CD4-positive, alpha-beta T cell (primary cell): ENCODE measurements at regions not wholly inside any gene's neighbourhood (a gene's known extent, or its start where the extent isn't known, plus 50 kb on each side); places are given as distances from the start of the nearest gene placed in this dataset.
A peak's percentile ranks its signal among the peaks of the same experiment; 100 is the strongest.

Source experiments
- ATAC-seq: fragments of 200-7000 bp; cut with Tn5 transposase; one replicate; pipeline ENCODE4 v1.10.0; 2022; ENCODE audit warnings: mild to moderate bottlenecking; ENCODE audit not compliant: poor library complexity
- CTCF ChIA-PET: fragments of 350-600 bp; sonication (Branson Sonifier 250); formaldehyde crosslinking; loops from one replicate; lab custom pipeline; 2021; ENCODE audit warnings: antibody characterized with exemption, inconsistent platforms; lab: Charles Lee
- POLR2A ChIA-PET: fragments of 350-600 bp; sonication (Branson Sonifier 250); formaldehyde crosslinking; loops from one replicate; lab custom pipeline; 2021; ENCODE audit warnings: antibody characterized with exemption, inconsistent platforms; lab: Charles Lee
- DNase-seq, 14 experiments: peaks; one replicate each; pipeline ENCODE4 v3.0.0-alpha.2; 2013 to 2020; ENCODE audit warnings: mixed read lengths in 2 of 14
- H3K27ac ChIP-seq, 2 donors: one replicate each; pipeline versions ENCODE4 v1.5.1 to v1.7.0; 2013; ENCODE audit warnings: low read length in 2 of 2, low read depth in 1 of 2, mild to moderate bottlenecking in 1 of 2
- H3K27me3 ChIP-seq, 2 experiments: 1 replicate in 1 of 2; 2 replicates in 1 of 2; pipeline versions ENCODE4 v1.6.1 to v1.7.0; 2013; ENCODE audit warnings: low read length in 2 of 2, control low read depth in 1 of 2, mild to moderate bottlenecking in 1 of 2, moderate library complexity in 1 of 2; ENCODE audit not compliant: insufficient read depth in 2 of 2, control insufficient read depth in 1 of 2
- H3K36me3 ChIP-seq: one replicate; pipeline ENCODE4 v1.6.1; 2013; ENCODE audit warnings: low read length, control low read depth; ENCODE audit not compliant: insufficient read depth
- H3K4me1 ChIP-seq: one replicate; pipeline ENCODE4 v1.6.1; 2013; ENCODE audit warnings: low read length, control low read depth; ENCODE audit not compliant: insufficient read depth
- H3K4me3 ChIP-seq: one replicate; pipeline ENCODE4 v1.5.1; 2013; ENCODE audit warnings: mild to moderate bottlenecking, low read length, moderate library complexity
- H3K9me3 ChIP-seq, 2 experiments: 1 replicate in 1 of 2; 2 replicates in 1 of 2; pipeline versions ENCODE4 v1.6.1 to v1.7.0; 2013; ENCODE audit warnings: low read length in 2 of 2, mild to moderate bottlenecking in 2 of 2, control low read depth in 1 of 2, moderate library complexity in 1 of 2; ENCODE audit not compliant: control insufficient read depth in 1 of 2, insufficient read depth in 1 of 2
- H3K27ac Mint-ChIP-seq: one replicate; pipeline ENCODE4 v1.8.0; 2020; ENCODE audit warnings: mixed read lengths
- H3K27me3 Mint-ChIP-seq: one replicate; pipeline ENCODE4 v1.8.0; 2021; ENCODE audit warnings: mixed read lengths
- H3K36me3 Mint-ChIP-seq: one replicate; pipeline ENCODE4 v1.8.0; 2021; ENCODE audit warnings: low read depth, mixed read lengths
- H3K4me1 Mint-ChIP-seq: one replicate; pipeline ENCODE4 v1.8.0; 2021; ENCODE audit warnings: low read depth, mixed read lengths
- H3K4me3 Mint-ChIP-seq: one replicate; pipeline ENCODE4 v1.8.0; 2020; ENCODE audit warnings: mild to moderate bottlenecking, mixed read lengths
- H3K9me3 Mint-ChIP-seq: one replicate; pipeline ENCODE4 v1.8.0; 2020; ENCODE audit warnings: mixed read lengths
- CTCF ChIP-seq: fragments of 200-600 bp; IDR thresholded peaks from one replicate; pipeline ENCODE4 v1.8.0; 2022; ENCODE audit warnings: antibody characterized with exemption, mild to moderate bottlenecking
- intact Hi-C, 2 experiments: fragments of 100-400 bp; cut with DNase I in 1 of 2; cut with micrococcal nuclease in 1 of 2; formaldehyde crosslinking; loops; one replicate each; pipeline versions ENCODE4 v1.15.1 to v1.9.0; 2023 to 2025; cut with DNase I, micrococcal nuclease

- H3K4me1 ChIP-seq, result no peaks in the 10 kb centered on the region
- ChIA-PET CTCF (no interaction called here), POLR2A (no interaction called here)
- H3K9me3 ChIP-seq, result no peaks in the 10 kb centered on the region
- H3K9me3 Mint-ChIP-seq, result no peaks in the 10 kb centered on the region
- no peaks in the 10 kb centered on the region for H3K4me1 Mint-ChIP-seq
- H3K4me3 ChIP-seq, result no peak overlapping the region
- H3K36me3 ChIP-seq, result no peaks in the 10 kb centered on the region
- no peak overlapping the region for H3K27ac ChIP-seq
- H3K36me3 Mint-ChIP-seq, result no peaks in the 10 kb centered on the region
- intact Hi-C loops, result no loop called here
- TF ChIP-seq CTCF, result no peak
- peaks cover 4% of the 10 kb centered on the region for H3K27me3 Mint-ChIP-seq
- ATAC-seq (no peak), DNase-seq (no peak)
- peaks cover 0 to 3% of the 10 kb centered on the region in 2 experiments for H3K27me3 ChIP-seq
- no peak overlapping the region for H3K27ac Mint-ChIP-seq
- H3K4me3 Mint-ChIP-seq, result no peak overlapping the region
Observed at GRCh38 chr20:50318710-50319109, 128.1 kb downstream of the CEBPB start.

GRCh38 chr20:50320005-50320900 lies 129.6 kb downstream of the CEBPB start:
- Mint-ChIP-seq H3K4me3 (no peak overlapping the region), H3K27me3 (peaks cover 4% of the 10 kb centered on the region), H3K9me3 (peaks cover 2% of the 10 kb centered on the region), H3K36me3 (no peaks in the 10 kb centered on the region), H3K27ac (no peak overlapping the region), H3K4me1 (no peaks in the 10 kb centered on the region)
- Histone ChIP-seq H3K36me3 (no peaks in the 10 kb centered on the region), H3K27me3 (peaks cover 0 to 3% of the 10 kb centered on the region in 2 experiments), H3K4me3 (no peak overlapping the region), H3K9me3 (peaks cover 0 to 2% of the 10 kb centered on the region in 2 experiments), H3K27ac (no peak overlapping the region), H3K4me1 (no peaks in the 10 kb centered on the region)
- no peak for TF ChIP-seq CTCF
- intact Hi-C loops, result no loop called here
- ATAC-seq, result no peak
- CTCF ChIA-PET, result no interaction called here
- DNase-seq, result no peak
- POLR2A ChIA-PET, result no interaction called here

- no peak overlapping the region for H3K27ac Mint-ChIP-seq
- CTCF ChIA-PET, result no interaction called here
- ATAC-seq, result no peak
Observed at GRCh38 chr20:50320901-50321796, 130.5 kb downstream of the CEBPB start.

More at GRCh38 chr20:50320901-50321796, 130.5 kb downstream of the CEBPB start:
- Histone ChIP-seq H3K4me3 (no peak overlapping the region), H3K27ac (no peak overlapping the region), H3K36me3 (no peaks in the 10 kb centered on the region), H3K4me1 (no peaks in the 10 kb centered on the region), H3K9me3 (peaks cover 0 to 3% of the 10 kb centered on the region in 2 experiments), H3K27me3 (peaks cover 0 to 3% of the 10 kb centered on the region in 2 experiments)
- POLR2A ChIA-PET, result no interaction called here
- H3K36me3 Mint-ChIP-seq, result no peaks in the 10 kb centered on the region
- intact Hi-C loops, result no loop called here
- DNase-seq, result peak in 2 of 14 experiments; percentile 25 to 53
- peaks cover 2% of the 10 kb centered on the region for H3K9me3 Mint-ChIP-seq
- H3K4me1 Mint-ChIP-seq, result no peaks in the 10 kb centered on the region
- TF ChIP-seq CTCF, result no peak
- H3K4me3 Mint-ChIP-seq, result no peak overlapping the region
- peaks cover 2% of the 10 kb centered on the region for H3K27me3 Mint-ChIP-seq
